ENCODE measurements at regions not wholly inside any gene's neighbourhood (a gene's known extent, or its start where the extent isn't known, plus 50 kb on each side); places are given as distances from the start of the nearest gene placed in this dataset.

- no peak overlapping the region for H4K8ac ChIP-seq (ENCODE audit: extremely low read depth, insufficient read depth, low read length)
- H3K79me1 ChIP-seq (ENCODE audit: low read depth, low read length): no peaks in the 10 kb centered on the region
- H3K9me3 ChIP-seq (ENCODE audit: insufficient read depth in 2 of 2, low read depth in 1 of 2, low read length in 1 of 2): no peaks in the 10 kb centered on the region
- H3K36me3 ChIP-seq (ENCODE audit: control insufficient read depth in 2 of 4, insufficient read depth in 4 of 4, low read length in 3 of 4): no peaks in the 10 kb centered on the region
- no peaks in the 10 kb centered on the region for H4K20me1 ChIP-seq (replicated peaks in 1 of 2; ENCODE audit: control insufficient read depth in 1 of 2, insufficient read depth in 2 of 2, low read length in 2 of 2)
- no peak overlapping the region for H3K4me2 ChIP-seq (ENCODE audit: insufficient read depth in 1 of 2, low read depth in 2 of 2, low read length in 2 of 2)
- H3K9ac ChIP-seq (replicated peaks in 1 of 4; ENCODE audit: extremely low read depth in 1 of 4, low read depth in 3 of 4, low read length in 3 of 4): no peak overlapping the region
- no peak overlapping the region for H3K18ac ChIP-seq (ENCODE audit: extremely low read depth, low read length)
- H2AK5ac ChIP-seq (ENCODE audit: low read depth, low read length): no peak overlapping the region
- no peak overlapping the region for H3K27ac ChIP-seq (ENCODE audit: low read depth, low read length)
- 95% methylated on average over 5 of the region's 5 CpGs; no CpG with 5 or more reads in 1 of the 2 experiments for WGBS, 2 experiments (ENCODE audit: extremely low coverage in 1 of 2, insufficient coverage in 1 of 2, insufficient read length in 1 of 2, insufficient replicate concordance in 2 of 2, low coverage in 1 of 2, low lambda C conversion rate in 2 of 2, missing lambda C conversion rate in 1 of 2)
- ChIA-PET POLR2A (ENCODE audit: partially characterized antibody) (no interaction called here), CTCF (ENCODE audit: partially characterized antibody) (interaction anchor here (1.0 to 1.5 kb wide), 3 partner anchors 11 to 23 kb away, joined by 3 to 5 read pairs (median 4); no protein-coding TSS in a partner anchor)
- FAIRE-seq: no peak
- H4K5ac ChIP-seq (ENCODE audit: insufficient read length, low read depth, low read length): no peak overlapping the region
- no peaks in the 10 kb centered on the region for H3K23me2 ChIP-seq (ENCODE audit: low read depth, low read length)
- H2AFZ ChIP-seq (ENCODE audit: low read length): no peak overlapping the region
- no peak overlapping the region for H2BK120ac ChIP-seq (replicated peaks; ENCODE audit: low read depth, low read length)
- no peaks in the 10 kb centered on the region for H3K4me1 ChIP-seq (replicated peaks in 1 of 4; ENCODE audit: control insufficient read depth in 3 of 4, insufficient read depth in 4 of 4, low read length in 3 of 4)
- DNase-seq (ENCODE audit: low read depth in 1 of 2, low spot score in 2 of 2): no peak
- no peak overlapping the region for H2BK20ac ChIP-seq (ENCODE audit: low read length)
- H3K14ac ChIP-seq (ENCODE audit: insufficient read length): no peak overlapping the region
- H3K56ac ChIP-seq (replicated peaks; ENCODE audit: insufficient read length, low read depth, low read length): no peak overlapping the region
- H2BK5ac ChIP-seq (ENCODE audit: low read depth, low read length): no peak overlapping the region
- no peak overlapping the region for H2BK12ac ChIP-seq (ENCODE audit: low read depth, low read length)
- no peak overlapping the region for H3K4me3 ChIP-seq (ENCODE audit: extremely low read depth in 1 of 4, insufficient read depth in 2 of 4, low read depth in 3 of 4, low read length in 4 of 4)
- H4K91ac ChIP-seq (replicated peaks; ENCODE audit: insufficient read length, low read length): no peak overlapping the region
- H2BK15ac ChIP-seq (ENCODE audit: low read length): no peak overlapping the region
- H3K23ac ChIP-seq (ENCODE audit: insufficient read length): no peak overlapping the region
- H3K27me3 ChIP-seq (replicated peaks in 1 of 4; ENCODE audit: control insufficient read depth in 3 of 4, extremely low read depth in 1 of 4, insufficient read depth in 3 of 4, low read length in 3 of 4): no peaks in the 10 kb centered on the region
- H3K4ac ChIP-seq (replicated peaks; ENCODE audit: insufficient read length, low read depth, low read length): no peak overlapping the region
- no peaks in the 10 kb centered on the region for H3K79me2 ChIP-seq (ENCODE audit: control insufficient read depth in 1 of 2, insufficient read depth in 2 of 2, low read length in 2 of 2)
- no peak for TF ChIP-seq USF2 (IDR thresholded peaks at IDR 0.05; ENCODE audit: low read length)
- TF ChIP-seq KDM4A (IDR thresholded peaks at IDR 0.05; ENCODE audit: low read depth, low read length, severe bottlenecking): no peak
- TF ChIP-seq POU5F1 (IDR thresholded peaks at IDR 0.05; ENCODE audit: low read depth, low read length): no peak
- TF ChIP-seq E2F6 (IDR thresholded peaks at IDR 0.05): no peak
- no peak for TF ChIP-seq RNF2 (IDR thresholded peaks at IDR 0.05; ENCODE audit: borderline replicate concordance, low read depth, low read length, missing control alignments, poor library complexity, severe bottlenecking)
- TF ChIP-seq HDAC2 (IDR thresholded peaks at IDR 0.05; ENCODE audit: borderline replicate concordance in 1 of 2, low read depth in 2 of 2, low read length in 2 of 2): no peak
- TF ChIP-seq EP300 (IDR thresholded peaks at IDR 0.05; ENCODE audit: borderline replicate concordance in 1 of 2, low read depth in 2 of 2, low read length in 2 of 2): no peak
- TF ChIP-seq MAX (IDR thresholded peaks at IDR 0.05): no peak
- no peak for TF ChIP-seq EZH2 (IDR thresholded peaks at IDR 0.05; ENCODE audit: low read depth, low read length, severe bottlenecking)
- TF ChIP-seq CHD1 (IDR thresholded peaks at IDR 0.05; ENCODE audit: low read depth, low read length): no peak
- TF ChIP-seq TAF1 (IDR thresholded peaks at IDR 0.05; ENCODE audit: low read depth, low read length): no peak
Observed at GRCh38 chr18:28972333-28972907, 795.5 kb upstream of the CDH2 start.
